Neural cell (in vitro differentiated cells): ENCODE measurements at regions not wholly inside any gene's neighbourhood (a gene's known extent, or its start where the extent isn't known, plus 50 kb on each side); places are given as distances from the start of the nearest gene placed in this dataset.

Source experiments
- H2AFZ ChIP-seq: fragments of 200-600, 300-800 bp; sonication (generic), shearing (Covaris generic); 2 replicates; pipeline ENCODE4 v1.6.0; 2014; ENCODE audit warnings: low read depth, mild to moderate bottlenecking, antibody characterized with exemption, low read length, moderate library complexity
- H3F3A ChIP-seq: fragments of 200-600 bp; shearing (Covaris generic); 2 replicates; pipeline ENCODE4 v1.6.1; 2016; ENCODE audit warnings: mild to moderate bottlenecking, moderate library complexity, mixed read lengths, antibody characterized with exemption, low read length; ENCODE audit not compliant: insufficient read depth, poor library complexity, severe bottlenecking
- H3K27ac ChIP-seq: fragments of 200-600, 300-800 bp; sonication (generic), shearing (Covaris generic); 2 replicates; pipeline ENCODE4 v1.5.1; 2014; ENCODE audit warnings: mild to moderate bottlenecking, low read length, moderate library complexity
- H3K27me3 ChIP-seq: fragments of 300-800, 200-600 bp; sonication (generic), shearing (Covaris generic); 2 replicates; pipeline ENCODE4 v1.6.0; 2014; ENCODE audit warnings: mild to moderate bottlenecking, low read depth, low read length, moderate library complexity; ENCODE audit not compliant: insufficient read depth
- H3K36me3 ChIP-seq: fragments of 300-800, 200-600 bp; sonication (generic), shearing (Covaris generic); 2 replicates; pipeline ENCODE4 v1.5.1; 2014; ENCODE audit warnings: mild to moderate bottlenecking, antibody characterized with exemption, low read length, moderate library complexity; ENCODE audit not compliant: insufficient read depth
- H3K4me2 ChIP-seq: fragments of 300-800, 200-600 bp; sonication (generic), shearing (Covaris generic); 2 replicates; pipeline ENCODE4 v1.6.0; 2014; ENCODE audit warnings: mild to moderate bottlenecking, low read length
- H3K4me3 ChIP-seq: fragments of 300-800, 200-600 bp; sonication (generic), shearing (Covaris generic); 2 replicates; pipeline ENCODE4 v1.5.1; 2014; ENCODE audit warnings: mild to moderate bottlenecking, low read length, moderate library complexity
- H3K79me2 ChIP-seq: fragments of 200-600 bp; shearing (Covaris generic); replicated peaks from 2 replicates; pipeline ENCODE4 v1.6.0; 2014; ENCODE audit warnings: mild to moderate bottlenecking, low read length, moderate library complexity; ENCODE audit not compliant: insufficient read depth
- H3K9ac ChIP-seq: fragments of 300-800, 200-600 bp; sonication (generic), shearing (Covaris generic); 2 replicates; pipeline ENCODE4 v1.6.1; 2016; ENCODE audit warnings: mild to moderate bottlenecking, low read length, mixed read lengths
- H3K9me2 ChIP-seq: fragments of 200-600 bp; shearing (Covaris generic); 2 replicates; pipeline ENCODE4 v1.6.1; 2016; ENCODE audit warnings: mild to moderate bottlenecking, low read length, mixed read lengths; ENCODE audit not compliant: insufficient read depth
- H3K9me3 ChIP-seq: fragments of 200-600, 300-800 bp; sonication (generic), shearing (Covaris generic); 2 replicates; pipeline ENCODE4 v1.6.1; 2016; ENCODE audit warnings: mild to moderate bottlenecking, mixed run types, low read length, moderate library complexity, mixed read lengths
- H4K20me1 ChIP-seq: fragments of 200-600 bp; shearing (Covaris generic); 2 replicates; pipeline ENCODE4 v1.6.1; 2016; ENCODE audit warnings: mild to moderate bottlenecking, mixed run types; ENCODE audit not compliant: insufficient read depth
- EP300 ChIP-seq: fragments of 450-650 bp; conservative IDR thresholded peaks from 2 replicates; pipeline ENCODE4 v1.6.1; 2014; ENCODE audit warnings: antibody characterized with exemption, mild to moderate bottlenecking, moderate library complexity; ENCODE audit not compliant: poor library complexity, severe bottlenecking
- EZH2 ChIP-seq: fragments of 200-600, 300-800 bp; shearing (Covaris generic), sonication (generic); IDR thresholded peaks from 2 replicates; pipeline ENCODE4 v1.6.1; 2014; ENCODE audit warnings: antibody characterized with exemption, low read length, borderline replicate concordance, mild to moderate bottlenecking; ENCODE audit not compliant: insufficient read depth, poor library complexity, severe bottlenecking
- MXI1 ChIP-seq: fragments of 450-650 bp; conservative IDR thresholded peaks from 2 replicates; pipeline ENCODE4 v1.6.1; 2014; ENCODE audit warnings: antibody characterized with exemption, mild to moderate bottlenecking; ENCODE audit not compliant: poor library complexity, severe bottlenecking
- POLR2AphosphoS5 ChIP-seq: IDR thresholded peaks from 2 replicates; pipeline ENCODE4 v1.6.1; 2012
- RAD21 ChIP-seq: fragments of 450-650 bp; conservative IDR thresholded peaks from 2 replicates; pipeline ENCODE4 v1.6.1; 2014; ENCODE audit warnings: antibody characterized with exemption, mild to moderate bottlenecking, moderate library complexity
- REST ChIP-seq: IDR thresholded peaks from 2 replicates; pipeline ENCODE4 v1.6.1; 2012; ENCODE audit warnings: borderline replicate concordance
- SMC3 ChIP-seq: fragments of 450-650 bp; conservative IDR thresholded peaks from 2 replicates; pipeline ENCODE4 v1.6.1; 2014; ENCODE audit warnings: antibody characterized with exemption, mild to moderate bottlenecking, moderate library complexity; ENCODE audit not compliant: poor library complexity
- TAF1 ChIP-seq: IDR thresholded peaks from 2 replicates; pipeline ENCODE4 v1.6.1; 2012; ENCODE audit warnings: low read depth
- TF ChIP-seq, protein P1 (sequence below): fragments of 450-650 bp; IDR thresholded peaks from 2 replicates; pipeline ENCODE4 v1.5.1; 2014; ENCODE audit warnings: antibody characterized with exemption, mild to moderate bottlenecking, moderate library complexity; ENCODE audit not compliant: poor library complexity, severe bottlenecking

- H2AFZ ChIP-seq, result no peak overlapping the region
- H3K27me3 ChIP-seq, result no peaks in the 10 kb centered on the region
- H3K4me2 ChIP-seq, result no peak overlapping the region
- no peaks in the 10 kb centered on the region for H3K79me2 ChIP-seq
- H3K27ac ChIP-seq, result no peak overlapping the region
- H3K4me3 ChIP-seq, result no peak overlapping the region
- no peaks in the 10 kb centered on the region for H3K9me3 ChIP-seq
- H4K20me1 ChIP-seq, result no peaks in the 10 kb centered on the region
- no peak overlapping the region for H3K9ac ChIP-seq
- H3K36me3 ChIP-seq, result no peaks in the 10 kb centered on the region
- H3F3A ChIP-seq, result no peaks in the 10 kb centered on the region
- no peaks in the 10 kb centered on the region for H3K9me2 ChIP-seq
- TF ChIP-seq TAF1 (no peak), RAD21 (no peak), POLR2AphosphoS5 (no peak), SMC3 (no peak), EZH2 (no peak), MXI1 (no peak), REST (no peak), EP300 (no peak)
- TF ChIP-seq, protein P1, sequence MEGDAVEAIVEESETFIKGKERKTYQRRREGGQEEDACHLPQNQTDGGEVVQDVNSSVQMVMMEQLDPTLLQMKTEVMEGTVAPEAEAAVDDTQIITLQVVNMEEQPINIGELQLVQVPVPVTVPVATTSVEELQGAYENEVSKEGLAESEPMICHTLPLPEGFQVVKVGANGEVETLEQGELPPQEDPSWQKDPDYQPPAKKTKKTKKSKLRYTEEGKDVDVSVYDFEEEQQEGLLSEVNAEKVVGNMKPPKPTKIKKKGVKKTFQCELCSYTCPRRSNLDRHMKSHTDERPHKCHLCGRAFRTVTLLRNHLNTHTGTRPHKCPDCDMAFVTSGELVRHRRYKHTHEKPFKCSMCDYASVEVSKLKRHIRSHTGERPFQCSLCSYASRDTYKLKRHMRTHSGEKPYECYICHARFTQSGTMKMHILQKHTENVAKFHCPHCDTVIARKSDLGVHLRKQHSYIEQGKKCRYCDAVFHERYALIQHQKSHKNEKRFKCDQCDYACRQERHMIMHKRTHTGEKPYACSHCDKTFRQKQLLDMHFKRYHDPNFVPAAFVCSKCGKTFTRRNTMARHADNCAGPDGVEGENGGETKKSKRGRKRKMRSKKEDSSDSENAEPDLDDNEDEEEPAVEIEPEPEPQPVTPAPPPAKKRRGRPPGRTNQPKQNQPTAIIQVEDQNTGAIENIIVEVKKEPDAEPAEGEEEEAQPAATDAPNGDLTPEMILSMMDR, result no peak
Observed at GRCh38 chr21:39088831-39089380, 94.3 kb downstream of the PSMG1 start.

- Histone ChIP-seq H3K27ac (no peak overlapping the region), H4K20me1 (no peaks in the 10 kb centered on the region), H3K36me3 (no peaks in the 10 kb centered on the region), H3K4me3 (no peak overlapping the region), H3K79me2 (no peaks in the 10 kb centered on the region), H3K9ac (no peak overlapping the region), H3K27me3 (no peaks in the 10 kb centered on the region), H3F3A (no peaks in the 10 kb centered on the region), H3K9me3 (no peaks in the 10 kb centered on the region), H3K4me2 (no peak overlapping the region), H3K9me2 (no peaks in the 10 kb centered on the region), H2AFZ (no peak overlapping the region)
- TF ChIP-seq MXI1 (no peak), SMC3 (no peak), EZH2 (no peak), EP300 (no peak)
- TF ChIP-seq, protein P1, result no peak
Observed at GRCh38 chr21:39088031-39088370, 95.2 kb downstream of the PSMG1 start.
